Naive thymus-derived CD4-positive, alpha-beta T cell (primary cell): ENCODE measurements at regions not wholly inside any gene's neighbourhood (a gene's known extent, or its start where the extent isn't known, plus 50 kb on each side); places are given as distances from the start of the nearest gene placed in this dataset.
A peak's percentile ranks its signal among the peaks of the same experiment; 100 is the strongest.

ENCODE experiments used
- ATAC-seq: fragments of 150-1000 bp; cut with Tn5 transposase; 2 replicates; pipeline ENCODE4 v1.10.0; 2021; ENCODE audit warnings: mild to moderate bottlenecking, moderate library complexity
- CTCF ChIA-PET: fragments of 350-600 bp; sonication (Branson Sonifier 250); formaldehyde crosslinking; loops from one replicate; lab custom pipeline; 2021; ENCODE audit warnings: antibody characterized with exemption; lab: Charles Lee
- POLR2A ChIA-PET: fragments of 350-600 bp; sonication (Branson Sonifier 250); formaldehyde crosslinking; loops from one replicate; lab custom pipeline; 2021; ENCODE audit warnings: antibody characterized with exemption, inconsistent platforms; lab: Charles Lee
- DNase-seq, 9 donors: peaks; one replicate each; pipeline versions ENCODE4 v3.0.0 to v3.0.0-alpha.2; 2020 to 2022; ENCODE audit warnings: mixed read lengths in 1 of 9
- H3K27ac ChIP-seq: one replicate; pipeline ENCODE4 v1.7.0; 2013; ENCODE audit warnings: mild to moderate bottlenecking, low read depth, low read length, moderate library complexity
- H3K27me3 ChIP-seq, 2 donors: one replicate each; pipeline ENCODE4 v1.7.0; 2013; ENCODE audit warnings: low read length in 2 of 2, mild to moderate bottlenecking in 2 of 2, moderate library complexity in 2 of 2; ENCODE audit not compliant: control insufficient read depth in 2 of 2, insufficient read depth in 2 of 2
- H3K36me3 ChIP-seq, 3 experiments: 1 replicate in 2 of 3; 2 replicates in 1 of 3; pipeline ENCODE4 v1.7.0; 2013; ENCODE audit warnings: low read length in 3 of 3, mild to moderate bottlenecking in 3 of 3, moderate library complexity in 1 of 3; ENCODE audit not compliant: insufficient read depth in 3 of 3, control insufficient read depth in 2 of 3
- H3K4me1 ChIP-seq, 2 donors: one replicate each; pipeline ENCODE4 v1.7.0; 2013; ENCODE audit warnings: low read length in 2 of 2, mild to moderate bottlenecking in 2 of 2, moderate library complexity in 1 of 2; ENCODE audit not compliant: control insufficient read depth in 2 of 2, insufficient read depth in 2 of 2
- H3K4me3 ChIP-seq: 2 replicates; pipeline ENCODE4 v1.7.0; 2013; ENCODE audit warnings: mild to moderate bottlenecking, low read length
- H3K9me3 ChIP-seq, 3 experiments: 1 replicate in 2 of 3; 2 replicates in 1 of 3; pipeline ENCODE4 v1.7.0; 2013; ENCODE audit warnings: low read length in 3 of 3; ENCODE audit not compliant: control insufficient read depth in 2 of 3
- H3K27ac Mint-ChIP-seq, 9 donors: one replicate each; pipeline ENCODE4 v1.8.0; 2020 to 2022; ENCODE audit warnings: mixed read lengths in 9 of 9, mild to moderate bottlenecking in 8 of 9, moderate library complexity in 5 of 9, inconsistent platforms in 2 of 9
- H3K27me3 Mint-ChIP-seq, 5 donors: one replicate each; pipeline ENCODE4 v1.8.0; 2021 to 2022; ENCODE audit warnings: mixed read lengths in 5 of 5, mild to moderate bottlenecking in 1 of 5
- H3K36me3 Mint-ChIP-seq, 5 donors: one replicate each; pipeline ENCODE4 v1.8.0; 2020 to 2022; ENCODE audit warnings: mixed read lengths in 5 of 5, mild to moderate bottlenecking in 3 of 5, inconsistent platforms in 1 of 5
- H3K4me1 Mint-ChIP-seq, 7 donors: one replicate each; pipeline ENCODE4 v1.8.0; 2020 to 2022; ENCODE audit warnings: mixed read lengths in 7 of 7, mild to moderate bottlenecking in 3 of 7, inconsistent platforms in 1 of 7
- H3K4me3 Mint-ChIP-seq, 10 donors: one replicate each; pipeline ENCODE4 v1.8.0; 2020 to 2022; ENCODE audit warnings: mild to moderate bottlenecking in 10 of 10, mixed read lengths in 10 of 10, moderate library complexity in 6 of 10, inconsistent platforms in 2 of 10
- H3K9me3 Mint-ChIP-seq, 11 donors: one replicate each; pipeline ENCODE4 v1.8.0; 2020 to 2022; ENCODE audit warnings: mixed read lengths in 11 of 11, mild to moderate bottlenecking in 4 of 11, inconsistent platforms in 1 of 11, moderate library complexity in 1 of 11
- intact Hi-C, 2 donors: fragments of 100-400 bp; cut with micrococcal nuclease; formaldehyde crosslinking; loops; one replicate each; pipeline ENCODE4 v1.15.1; 2023

DNA sequence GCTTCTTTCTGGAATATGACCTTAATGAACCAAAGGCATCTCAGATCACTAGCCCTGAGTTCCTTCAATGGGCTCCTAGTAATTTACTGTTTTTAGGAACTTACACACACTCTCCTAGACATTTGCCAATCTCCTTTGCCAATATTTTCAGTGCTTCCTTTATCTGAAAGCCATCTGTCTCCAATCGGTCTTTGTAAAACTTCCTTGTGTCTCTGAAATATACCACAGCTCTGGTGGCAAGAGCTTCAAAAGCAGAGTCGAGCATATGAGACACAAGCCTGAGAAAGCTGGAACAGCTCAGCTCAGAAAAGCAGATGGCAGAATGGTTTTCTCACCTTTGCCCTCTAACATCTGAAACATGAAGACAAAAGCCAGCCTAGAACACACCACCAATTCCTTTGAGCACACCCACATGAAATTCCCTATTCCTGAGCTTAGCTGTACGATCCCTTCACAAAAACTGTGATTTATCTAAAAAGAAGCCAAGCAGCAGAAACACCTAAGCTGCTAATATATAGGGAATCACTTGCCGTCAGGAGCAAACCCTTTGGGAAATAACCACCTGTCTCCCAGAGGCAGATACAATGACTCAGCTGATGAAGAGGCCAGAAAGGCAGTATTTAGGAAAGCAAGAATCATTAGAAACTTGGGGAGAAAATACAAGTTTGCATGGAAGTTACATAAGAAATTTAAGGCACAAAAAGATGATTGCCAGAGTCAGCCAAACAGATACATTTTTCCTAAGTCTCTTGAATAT lies 70.2 kb upstream of the ANK3 start:
- Histone ChIP-seq H3K9me3 (no peaks in the 10 kb centered on the region), H3K36me3 (no peaks in the 10 kb centered on the region), H3K27ac (no peak overlapping the region), H3K27me3 (no peaks in the 10 kb centered on the region), H3K4me3 (no peak overlapping the region), H3K4me1 (no peaks in the 10 kb centered on the region)
- H3K4me1 Mint-ChIP-seq: peaks cover 4 to 53% (median 15%) of the 10 kb centered on the region in 7 donors
- ChIA-PET CTCF (interaction anchor here (0.5 kb wide), 1 partner anchor 8 kb away, joined by 3 read pairs; no protein-coding TSS in a partner anchor), POLR2A (no interaction called here)
- intact Hi-C loops: no loop called here
- ATAC-seq: no peak
- H3K4me3 Mint-ChIP-seq: no peak overlapping the region
- peak overlapping the region in 2 of 9 donors; percentile 12 to 46 for H3K27ac Mint-ChIP-seq
- H3K27me3 Mint-ChIP-seq: no peaks in the 10 kb centered on the region
- DNase-seq: no peak
- H3K36me3 Mint-ChIP-seq: peaks cover 2 to 23% (median 3%) of the 10 kb centered on the region in 5 donors
- no peaks in the 10 kb centered on the region for H3K9me3 Mint-ChIP-seq

DNA sequence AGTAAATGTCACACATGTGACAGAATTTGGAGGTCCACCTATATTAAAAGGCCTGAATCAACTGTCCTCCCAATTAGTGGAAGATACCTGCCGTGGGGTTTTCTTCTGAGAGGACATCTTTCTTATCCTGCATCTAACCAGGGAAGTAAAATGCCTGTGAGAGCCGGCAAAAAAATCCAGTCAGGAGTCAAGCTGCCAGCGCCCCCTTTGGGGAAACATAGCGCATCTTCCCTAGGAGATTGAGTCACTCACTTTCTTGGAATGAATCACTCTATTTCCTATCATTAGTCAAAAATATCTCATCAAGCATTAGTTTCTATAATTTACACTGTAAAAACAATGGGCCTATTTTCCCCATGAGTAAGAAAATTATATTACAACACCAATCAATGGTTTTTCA lies 66.4 kb upstream of the ANK3 start:
- ATAC-seq: no peak
- DNase-seq: no peak
- no peak overlapping the region for H3K27ac ChIP-seq
- H3K27me3 ChIP-seq: no peaks in the 10 kb centered on the region
- H3K4me3 ChIP-seq: no peak overlapping the region
- peaks cover 0 to 23% (median 3%) of the 10 kb centered on the region in 5 donors for H3K36me3 Mint-ChIP-seq
- ChIA-PET CTCF (no interaction called here), POLR2A (no interaction called here)
- no peaks in the 10 kb centered on the region for H3K9me3 Mint-ChIP-seq
- intact Hi-C loops: no loop called here
- no peaks in the 10 kb centered on the region for H3K36me3 ChIP-seq
- no peaks in the 10 kb centered on the region for H3K4me1 ChIP-seq
- no peaks in the 10 kb centered on the region for H3K9me3 ChIP-seq
- H3K4me1 Mint-ChIP-seq: peaks cover 0 to 30% (median 9%) of the 10 kb centered on the region in 7 donors
- no peaks in the 10 kb centered on the region for H3K27me3 Mint-ChIP-seq
- H3K27ac Mint-ChIP-seq: peak overlapping the region in 2 of 9 donors; percentile 10 to 38
- no peak overlapping the region for H3K4me3 Mint-ChIP-seq

DNA sequence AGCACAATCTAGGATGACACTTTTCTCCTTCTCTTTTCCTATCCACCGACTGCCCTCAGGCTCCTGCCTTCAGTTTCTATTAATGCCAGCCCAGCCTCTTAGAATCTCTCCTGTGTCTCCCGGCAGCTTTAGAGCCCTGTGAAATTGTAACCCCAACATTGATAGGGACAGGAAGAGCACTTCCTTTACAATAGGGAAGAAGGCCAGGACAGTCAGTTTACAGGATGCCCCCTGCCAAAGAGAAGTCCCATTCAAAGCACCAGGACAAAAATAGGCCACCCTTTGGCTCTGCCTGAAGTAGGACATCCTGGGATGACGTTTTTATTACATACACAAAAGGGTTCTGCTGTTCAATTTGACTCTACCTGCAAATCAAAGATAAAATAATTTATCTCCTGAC lies 64.7 kb upstream of the ANK3 start:
- H3K4me1 Mint-ChIP-seq: peaks cover 0 to 21% (median 8%) of the 10 kb centered on the region in 7 donors
- H3K4me3 Mint-ChIP-seq: no peak overlapping the region
- peaks cover 0 to 32% (median 3%) of the 10 kb centered on the region in 5 donors for H3K36me3 Mint-ChIP-seq
- Histone ChIP-seq H3K4me1 (no peaks in the 10 kb centered on the region), H3K9me3 (no peaks in the 10 kb centered on the region), H3K27me3 (no peaks in the 10 kb centered on the region), H3K36me3 (no peaks in the 10 kb centered on the region), H3K27ac (no peak overlapping the region), H3K4me3 (no peak overlapping the region)
- DNase-seq: no peak
- ATAC-seq: no peak
- intact Hi-C loops: no loop called here
- ChIA-PET POLR2A (no interaction called here), CTCF (interaction anchor here (0.7 kb wide), 1 partner anchor 10 kb away, joined by 3 read pairs; no protein-coding TSS in a partner anchor)
- H3K9me3 Mint-ChIP-seq: no peaks in the 10 kb centered on the region
- no peaks in the 10 kb centered on the region for H3K27me3 Mint-ChIP-seq
- peak overlapping the region in 3 of 9 donors; percentile 3 to 60 (median 30) for H3K27ac Mint-ChIP-seq

DNA sequence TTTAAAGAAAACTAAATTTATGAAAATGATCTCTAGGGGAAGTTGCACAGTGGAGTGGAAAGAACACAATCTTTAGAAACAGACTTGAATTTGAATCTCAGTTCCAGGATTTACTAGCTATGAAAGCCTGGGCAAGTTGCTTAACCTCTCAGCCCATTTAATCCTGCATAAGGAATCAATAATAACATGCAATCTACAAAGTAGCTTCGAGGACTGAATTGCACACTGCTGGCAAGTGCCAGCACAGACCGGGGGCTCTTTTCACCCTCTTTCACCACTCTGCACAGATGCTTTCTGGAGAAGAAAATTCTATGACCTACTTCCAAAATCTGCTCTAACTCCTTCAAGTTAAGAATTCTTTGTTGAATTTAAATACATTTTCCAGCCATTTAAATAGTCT lies 63.4 kb upstream of the ANK3 start:
- Mint-ChIP-seq H3K27ac (peak overlapping the region in 3 of 9 donors; percentile 5 to 46 (median 38)), H3K27me3 (no peaks in the 10 kb centered on the region), H3K4me1 (peaks cover 0 to 20% (median 9%) of the 10 kb centered on the region in 7 donors), H3K36me3 (peaks cover 0 to 26% (median 2%) of the 10 kb centered on the region in 5 donors), H3K9me3 (no peaks in the 10 kb centered on the region), H3K4me3 (no peak overlapping the region)
- POLR2A ChIA-PET: no interaction called here
- ATAC-seq (no peak), DNase-seq (no peak)
- no peaks in the 10 kb centered on the region for H3K36me3 ChIP-seq
- H3K27me3 ChIP-seq: no peaks in the 10 kb centered on the region
- intact Hi-C loops: no loop called here
- H3K9me3 ChIP-seq: no peaks in the 10 kb centered on the region
- no peaks in the 10 kb centered on the region for H3K4me1 ChIP-seq
- no peak overlapping the region for H3K27ac ChIP-seq
- CTCF ChIA-PET: no interaction called here
- H3K4me3 ChIP-seq: no peak overlapping the region

DNA sequence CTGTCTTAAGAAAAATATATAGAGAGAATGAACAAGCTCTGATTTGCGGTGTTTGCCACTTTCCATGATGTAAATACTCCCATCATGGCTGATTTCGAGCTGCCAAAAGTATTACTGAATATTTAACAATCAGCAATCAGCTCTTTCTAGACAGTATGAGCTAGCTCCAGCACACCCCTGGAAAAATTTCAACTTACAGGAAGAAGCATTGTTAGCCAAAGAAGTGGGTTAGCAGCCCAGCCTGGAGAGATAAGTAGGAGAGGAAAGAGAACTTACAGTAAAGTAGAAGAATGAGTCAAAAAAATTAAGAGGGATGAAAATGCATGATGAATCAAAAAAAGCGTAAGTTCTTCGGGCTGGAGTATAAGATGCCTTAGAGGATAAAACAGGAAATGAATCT lies 60.6 kb upstream of the ANK3 start:
- no peak overlapping the region for H3K4me3 ChIP-seq
- H3K9me3 ChIP-seq: no peaks in the 10 kb centered on the region
- peaks cover 0 to 11% of the 10 kb centered on the region in 2 donors for H3K4me1 ChIP-seq
- Mint-ChIP-seq H3K27me3 (no peaks in the 10 kb centered on the region), H3K4me3 (no peak overlapping the region), H3K4me1 (peaks cover 12 to 36% (median 20%) of the 10 kb centered on the region in 7 donors), H3K27ac (peak overlapping the region in 3 of 9 donors; percentile 1 to 43 (median 1)), H3K36me3 (peaks cover 0 to 26% (median 0%) of the 10 kb centered on the region in 5 donors), H3K9me3 (no peaks in the 10 kb centered on the region)
- intact Hi-C loops: no loop called here
- no peaks in the 10 kb centered on the region for H3K36me3 ChIP-seq
- ATAC-seq: no peak
- ChIA-PET POLR2A (interaction anchor here (0.7 kb wide), 1 partner anchor 38 kb away, joined by 4 read pairs; no protein-coding TSS in a partner anchor), CTCF (no interaction called here)
- no peak overlapping the region for H3K27ac ChIP-seq
- no peaks in the 10 kb centered on the region for H3K27me3 ChIP-seq
- no peak for DNase-seq

DNA sequence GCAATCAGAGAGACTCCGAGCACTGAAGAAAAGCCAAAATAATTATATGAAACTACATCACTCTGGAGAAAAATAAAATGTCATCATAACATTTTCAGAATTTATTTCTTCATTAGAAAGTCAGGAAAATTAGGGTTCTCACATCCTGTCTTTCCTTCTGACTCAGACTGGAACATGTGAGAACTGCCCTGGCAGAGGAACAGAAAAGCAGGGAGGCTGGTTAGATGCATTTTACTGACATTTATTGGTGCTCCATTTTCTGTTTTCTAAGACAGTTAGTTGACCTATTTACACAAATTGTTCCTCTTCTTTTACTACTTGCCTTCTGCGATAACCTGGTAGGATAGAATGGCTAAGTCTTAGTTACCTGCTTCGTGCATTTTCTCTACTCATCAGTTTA lies 58.6 kb upstream of the ANK3 start:
- Mint-ChIP-seq H3K36me3 (peaks cover 0 to 17% (median 0%) of the 10 kb centered on the region in 5 donors), H3K4me1 (peaks cover 12 to 32% (median 20%) of the 10 kb centered on the region in 7 donors), H3K27ac (peak overlapping the region in 5 of 9 donors; percentile 23 to 82 (median 65)), H3K27me3 (no peaks in the 10 kb centered on the region), H3K4me3 (no peak overlapping the region), H3K9me3 (no peaks in the 10 kb centered on the region)
- DNase-seq: no peak
- ATAC-seq: no peak
- Histone ChIP-seq H3K4me3 (no peak overlapping the region), H3K4me1 (peaks cover 0 to 11% of the 10 kb centered on the region in 2 donors), H3K27me3 (no peaks in the 10 kb centered on the region), H3K36me3 (no peaks in the 10 kb centered on the region), H3K9me3 (no peaks in the 10 kb centered on the region), H3K27ac (no peak overlapping the region)
- intact Hi-C loops: loop anchor here in 1 of 2 donors (10.0 kb wide), 1 partner anchor 517 kb away; no protein-coding TSS in a partner anchor
- CTCF ChIA-PET: no interaction called here
- POLR2A ChIA-PET: no interaction called here
